SK-N-SH (cell line): ENCODE measurements at regions not wholly inside any gene's neighbourhood (a gene's known extent, or its start where the extent isn't known, plus 50 kb on each side); places are given as distances from the start of the nearest gene placed in this dataset.

ENCODE experiments used
- CTCF ChIA-PET: fragments of 300-600, 350-600 bp; formaldehyde crosslinking; extraction: SDS; loops from one replicate; lab custom pipeline; 2021; lab: Yijun Ruan, JAX
- POLR2A ChIA-PET: fragments of 350-600 bp; sonication (Branson Sonifier 250); formaldehyde crosslinking; extraction: SDS; loops from one replicate; lab custom pipeline; 2020; ENCODE audit warnings: antibody characterized with exemption, inconsistent platforms; lab: Yijun Ruan, JAX
- DNase-seq: peaks from one replicate; pipeline ENCODE4 v3.0.0; 2012
- H2AFZ ChIP-seq: fragments of 200-600 bp; sonication (generic); 2 replicates; pipeline ENCODE4 v1.8.1; 2016; ENCODE audit warnings: antibody characterized with exemption, mild to moderate bottlenecking, low read depth
- H3F3A ChIP-seq: fragments of 200-600 bp; sonication (generic); replicated peaks from 2 replicates; pipeline ENCODE3; 2016; ENCODE audit warnings: antibody characterized with exemption, mild to moderate bottlenecking; ENCODE audit not compliant: insufficient read depth
- H3K27ac ChIP-seq, 2 experiments: fragments of 200-500 bp in 1 of 2; fragments of 200-600 bp in 1 of 2; sonication (Bioruptor generic) in 1 of 2; sonication (generic), shearing (Covaris generic) in 1 of 2; 2 replicates each; pipeline versions ENCODE4 v1.5.1 to v1.6.1; 2014 to 2016; ENCODE audit warnings: low read depth in 2 of 2, inconsistent platforms in 1 of 2, low read length in 1 of 2, mild to moderate bottlenecking in 1 of 2, mixed read lengths in 1 of 2
- H3K27me3 ChIP-seq: fragments of 200-600 bp; sonication (generic), shearing (Covaris generic); 2 replicates; pipeline ENCODE4 v1.6.1; 2016; ENCODE audit warnings: mixed run types; ENCODE audit not compliant: insufficient read depth
- H3K36me3 ChIP-seq, 2 experiments: fragments of 200-500 bp in 1 of 2; fragments of 200-600 bp in 1 of 2; sonication (Bioruptor generic) in 1 of 2; sonication (generic) in 1 of 2; replicated peaks in 1 of 2; 2 replicates each; pipeline versions ENCODE3 to v1.5.1; 2014 to 2016; ENCODE audit warnings: low read length in 1 of 2, mild to moderate bottlenecking in 1 of 2; ENCODE audit not compliant: insufficient read depth in 2 of 2, control insufficient read depth in 1 of 2
- H3K4me1 ChIP-seq, 2 experiments: fragments of 200-500 bp in 1 of 2; fragments of 200-600 bp in 1 of 2; sonication (Bioruptor generic) in 1 of 2; sonication (generic), shearing (Covaris generic) in 1 of 2; 2 replicates each; pipeline versions ENCODE4 v1.5.1 to v1.6.1; 2014 to 2016; ENCODE audit warnings: low read depth in 1 of 2, low read length in 1 of 2, mixed run types in 1 of 2; ENCODE audit not compliant: insufficient read depth in 2 of 2, control insufficient read depth in 1 of 2
- H3K4me2 ChIP-seq: fragments of 200-600 bp; sonication (generic), shearing (Covaris generic); 2 replicates; pipeline ENCODE4 v1.6.1; 2017; ENCODE audit warnings: mixed run types
- H3K4me3 ChIP-seq, 2 experiments: fragments of 200-500 bp in 1 of 2; fragments of 200-600 bp in 1 of 2; sonication (Bioruptor generic) in 1 of 2; sonication (generic), shearing (Covaris generic) in 1 of 2; 2 replicates each; pipeline versions ENCODE4 v1.5.1 to v1.8.1; 2014 to 2016; ENCODE audit warnings: low read depth in 2 of 2, inconsistent platforms in 1 of 2, low read length in 1 of 2, mild to moderate bottlenecking in 1 of 2, mixed read lengths in 1 of 2, moderate library complexity in 1 of 2
- H3K79me2 ChIP-seq: fragments of 200-600 bp; sonication (generic); 2 replicates; pipeline ENCODE4 v1.8.1; 2017; ENCODE audit warnings: mild to moderate bottlenecking; ENCODE audit not compliant: insufficient read depth
- H3K9ac ChIP-seq: fragments of 200-600 bp; sonication (generic); 2 replicates; pipeline ENCODE4 v1.6.1; 2017; ENCODE audit warnings: mixed run types
- H3K9me2 ChIP-seq: fragments of 200-600 bp; sonication (generic); 2 replicates; pipeline ENCODE4 v1.6.1; 2017; ENCODE audit warnings: mixed run types
- H3K9me3 ChIP-seq: fragments of 200-600 bp; sonication (generic); 2 replicates; pipeline ENCODE4 v1.6.1; 2017; ENCODE audit warnings: mixed run types, mild to moderate bottlenecking, moderate library complexity
- H4K20me1 ChIP-seq: fragments of 200-600 bp; sonication (generic); 2 replicates; pipeline ENCODE4 v1.6.1; 2017; ENCODE audit warnings: mild to moderate bottlenecking, mixed run types; ENCODE audit not compliant: insufficient read depth
- CTCF ChIP-seq: fragments of 200-600 bp; sonication (generic); IDR thresholded peaks from 2 replicates; pipeline ENCODE4 v1.6.1; 2017; ENCODE audit warnings: antibody characterized with exemption, mild to moderate bottlenecking, moderate library complexity
- FOSL2 ChIP-seq: IDR thresholded peaks from 2 replicates; pipeline ENCODE4 v1.4.0; 2012; ENCODE audit warnings: low read depth, mild to moderate bottlenecking, moderate library complexity, borderline replicate concordance
- FOXM1 ChIP-seq: IDR thresholded peaks from 2 replicates; pipeline ENCODE4 v1.4.0; 2012; ENCODE audit warnings: low read depth, mild to moderate bottlenecking
- GABPA ChIP-seq: IDR thresholded peaks from 2 replicates; pipeline ENCODE4 v1.4.0; 2012; ENCODE audit warnings: low read depth, mild to moderate bottlenecking
- GATA2 ChIP-seq: sonication (generic); formaldehyde crosslinking; IDR thresholded peaks from 2 replicates; pipeline ENCODE4 v1.5.0; 2020; ENCODE audit warnings: mild to moderate bottlenecking, missing genetic modification reagents
- MEF2A ChIP-seq: IDR thresholded peaks from 2 replicates; pipeline ENCODE4 v1.4.0; 2012; ENCODE audit warnings: low read depth, borderline replicate concordance
- PBX3 ChIP-seq: IDR thresholded peaks from 2 replicates; pipeline ENCODE4; 2012
- RAD21 ChIP-seq: IDR thresholded peaks from 2 replicates; pipeline ENCODE4 v1.6.1; 2012; ENCODE audit warnings: mild to moderate bottlenecking, low read length
- RCOR1 ChIP-seq: fragments of 150-350 bp; IDR thresholded peaks from 2 replicates; pipeline ENCODE4 v1.6.1; 2017; ENCODE audit warnings: antibody characterized with exemption, low read length
- RXRA ChIP-seq: IDR thresholded peaks from 2 replicates; pipeline ENCODE4 v1.4.0; 2012; ENCODE audit warnings: low read depth, mild to moderate bottlenecking, borderline replicate concordance
- YY1 ChIP-seq: IDR thresholded peaks from 2 replicates; pipeline ENCODE4 v1.4.0; 2012; ENCODE audit warnings: low read depth, mild to moderate bottlenecking
- WGBS: methylation state at CpG from one replicate; pipeline ENCODE4 v1.1.6; 2017; ENCODE audit warnings: low lambda C conversion rate; 5-methylcytosine and 5-hydroxymethylcytosine counted together

- no peak overlapping the region for H2AFZ ChIP-seq
- no peak for TF ChIP-seq GABPA
- H3K9ac ChIP-seq, result no peak overlapping the region
- H3K27ac ChIP-seq, result no peak overlapping the region
- POLR2A ChIA-PET, result no interaction called here
- H3K79me2 ChIP-seq, result no peaks in the 10 kb centered on the region
- no peaks in the 10 kb centered on the region for H4K20me1 ChIP-seq
- H3K9me3 ChIP-seq, result no peaks in the 10 kb centered on the region
- no peaks in the 10 kb centered on the region; a peak in 1 of 4 replicates for H3K4me1 ChIP-seq
- no peaks in the 10 kb centered on the region for H3K27me3 ChIP-seq
- 32% methylated on average over 2 of the region's 2 CpGs for WGBS
- H3K9me2 ChIP-seq, result no peaks in the 10 kb centered on the region
- H3F3A ChIP-seq, result no peaks in the 10 kb centered on the region
- H3K36me3 ChIP-seq, result no peaks in the 10 kb centered on the region
- no peak for DNase-seq
- CTCF ChIA-PET, result interaction anchor here (1.0 kb wide), 1 partner anchor 488 kb away, joined by 3 read pairs; no protein-coding TSS in a partner anchor
- H3K4me2 ChIP-seq, result no peak overlapping the region
- no peak overlapping the region for H3K4me3 ChIP-seq
Observed at GRCh38 chr9:32867026-32867425, 83.7 kb downstream of the TMEM215 start.

GRCh38 chr9:32867601-32868204, 84.4 kb downstream of the TMEM215 start:
- Histone ChIP-seq H3K27ac (no peak overlapping the region), H3K79me2 (no peaks in the 10 kb centered on the region), H3K4me2 (no peak overlapping the region), H3K4me3 (no peak overlapping the region), H3K4me1 (no peaks in the 10 kb centered on the region; a peak in 1 of 4 replicates), H3K9me2 (no peaks in the 10 kb centered on the region), H4K20me1 (no peaks in the 10 kb centered on the region), H3K36me3 (no peaks in the 10 kb centered on the region), H3K9ac (no peak overlapping the region), H3K9me3 (no peaks in the 10 kb centered on the region), H3K27me3 (no peaks in the 10 kb centered on the region), H2AFZ (no peak overlapping the region), H3F3A (no peaks in the 10 kb centered on the region)
- POLR2A ChIA-PET, result no interaction called here
- DNase-seq, result no peak
- WGBS, result 35% methylated on average over 3 of the region's 3 CpGs
- TF ChIP-seq FOXM1, result no peak
- TF ChIP-seq FOSL2, result no peak
- TF ChIP-seq RCOR1, result no peak
- no peak for TF ChIP-seq RAD21
- no peak for TF ChIP-seq MEF2A
- no peak for TF ChIP-seq CTCF
- no peak for TF ChIP-seq YY1
- no peak for TF ChIP-seq RXRA
- CTCF ChIA-PET, result interaction anchor here (0.7 to 1.2 kb wide), 2 partner anchors 100 to 489 kb away, joined by 3 read pairs; no protein-coding TSS in a partner anchor

- Histone ChIP-seq H3K9me2 (no peaks in the 10 kb centered on the region), H4K20me1 (no peaks in the 10 kb centered on the region), H3K27ac (no peak overlapping the region), H3K36me3 (no peaks in the 10 kb centered on the region), H3K4me2 (no peak overlapping the region), H3K4me3 (no peak overlapping the region), H3K9ac (no peak overlapping the region), H2AFZ (no peak overlapping the region), H3K79me2 (no peaks in the 10 kb centered on the region), H3K9me3 (no peaks in the 10 kb centered on the region), H3F3A (no peaks in the 10 kb centered on the region), H3K27me3 (no peaks in the 10 kb centered on the region), H3K4me1 (no peaks in the 10 kb centered on the region; a peak in 1 of 4 replicates)
- CTCF ChIA-PET, result interaction anchor here (0.6 kb wide), 2 partner anchors 17 to 378 kb away, joined by 3 read pairs; no protein-coding TSS in a partner anchor
- DNase-seq, result no peak
- 48% methylated on average over 4 of the region's 4 CpGs for WGBS
- TF ChIP-seq FOSL2 (no peak), GATA2 (no peak), PBX3 (no peak)
- POLR2A ChIA-PET, result no interaction called here
Observed at GRCh38 chr9:32869404-32869803, 86.1 kb downstream of the TMEM215 start.
